Raji (cell line): ENCODE measurements at regions not wholly inside any gene's neighbourhood (a gene's known extent, or its start where the extent isn't known, plus 50 kb on each side); places are given as distances from the start of the nearest gene placed in this dataset.

Experiments
- POLR2A ChIP-seq: IDR thresholded peaks from 2 replicates; pipeline ENCODE4 v1.6.1; 2011; ENCODE audit warnings: low read depth, low read length, control low read depth; ENCODE audit not compliant: insufficient read depth

DNA sequence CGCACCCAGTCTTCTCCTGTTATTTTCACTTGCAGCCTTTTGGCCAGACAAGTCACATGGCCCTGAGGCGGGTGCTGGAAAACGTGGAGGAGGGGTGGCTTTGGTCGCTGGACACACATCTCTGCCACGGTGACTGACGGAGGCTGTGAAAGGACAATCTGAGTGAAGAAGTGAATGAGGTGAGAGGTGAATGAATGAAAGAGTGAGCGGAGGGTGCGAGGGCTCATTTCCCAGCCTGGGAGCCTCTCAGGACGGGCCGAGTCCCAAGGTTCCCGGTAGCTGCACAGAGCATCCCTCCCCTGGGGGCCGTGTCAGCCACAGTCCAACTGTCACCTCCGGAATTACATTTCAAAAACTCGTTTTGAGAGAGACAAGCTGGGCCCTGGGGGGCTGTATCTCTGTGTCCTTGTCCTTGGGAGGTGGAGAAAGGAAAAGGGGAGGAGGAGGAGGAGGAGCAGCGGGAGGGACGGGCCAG, 89.6 kb downstream of the UBIAD1 start:
- no peak for TF ChIP-seq POLR2A

- TF ChIP-seq POLR2A: no peak
Measured at GRCh38 chr1:11364170-11364569, 91.2 kb downstream of the UBIAD1 start.

DNA sequence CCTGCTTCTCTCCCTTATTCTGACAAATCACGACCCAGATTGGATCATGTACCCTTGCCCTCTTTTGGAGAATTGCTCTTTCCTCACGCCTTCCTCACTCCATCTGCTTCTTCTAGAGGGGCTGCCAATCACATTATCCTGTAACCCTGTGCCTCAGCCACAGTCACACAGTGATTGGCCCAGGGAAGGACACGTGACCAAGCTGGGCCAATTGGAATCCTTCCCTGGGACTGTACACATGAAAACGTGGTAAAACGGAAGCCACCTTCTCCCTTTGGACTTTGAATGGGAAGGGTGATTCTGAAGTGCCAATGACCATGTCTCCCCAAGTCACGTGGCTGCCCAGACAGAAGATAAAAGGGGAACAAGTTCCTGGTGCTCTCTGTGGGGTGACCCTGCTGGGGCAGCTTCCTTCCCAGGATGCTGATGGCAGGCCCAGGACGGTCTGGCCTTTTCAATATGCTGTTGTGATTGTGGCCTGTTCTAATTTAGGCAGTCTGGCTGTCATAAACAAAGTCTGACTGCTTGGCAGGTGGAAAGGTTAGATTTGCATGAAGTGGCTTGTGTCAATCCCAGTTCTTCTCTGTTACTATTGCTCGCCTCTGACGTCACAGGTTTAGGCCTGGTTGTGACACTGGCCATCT, 92.9 kb downstream of the UBIAD1 start:
- TF ChIP-seq POLR2A: peak; percentile 42; the same call in 1 of the 2 replicates

GRCh38 chr1:11373029-11373894, 100.3 kb downstream of the UBIAD1 start:
- no peak for TF ChIP-seq POLR2A

DNA sequence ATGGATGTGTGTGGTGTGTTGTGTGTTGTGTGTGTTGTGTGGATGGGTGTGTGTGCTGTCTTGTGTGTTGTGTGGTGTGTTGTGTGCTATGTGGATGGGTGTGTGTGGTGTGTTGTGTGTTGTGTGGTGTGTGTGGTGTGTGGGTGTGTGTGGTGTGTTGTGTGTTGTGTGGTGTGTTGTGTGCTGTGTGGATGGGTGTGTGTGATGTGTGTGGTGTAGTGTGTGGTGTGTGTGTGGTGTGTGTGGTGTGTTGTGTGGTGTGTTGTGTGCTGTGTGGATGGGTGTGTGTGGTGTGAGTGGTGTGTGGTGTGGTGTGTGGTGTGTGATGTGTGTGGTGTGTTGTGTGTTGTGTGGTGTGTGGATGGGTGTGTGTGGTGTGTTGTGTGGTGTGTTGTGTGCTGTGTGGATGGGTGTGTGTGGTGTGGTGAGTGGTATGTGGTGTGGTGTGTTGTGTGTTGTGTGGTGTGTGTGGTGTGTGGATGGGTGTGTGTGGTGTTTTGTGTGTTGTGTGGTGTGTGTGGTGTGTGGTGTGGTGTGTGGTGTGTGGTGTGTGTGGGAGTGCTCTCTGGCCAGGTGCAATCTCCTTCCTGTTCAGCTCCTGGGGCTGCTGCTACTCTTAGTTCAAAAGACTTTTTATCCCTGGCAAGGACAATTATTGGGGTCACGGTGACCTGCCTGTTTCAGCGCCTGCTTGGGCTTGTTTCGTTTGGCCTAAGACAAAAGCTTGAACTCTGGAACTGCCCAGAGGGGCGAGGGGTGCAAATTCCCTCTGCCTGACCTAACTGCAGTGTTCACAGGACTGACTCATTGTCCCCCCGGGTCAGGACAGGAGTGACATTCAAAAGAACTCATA, 101.1 kb downstream of the UBIAD1 start:
- no peak for TF ChIP-seq POLR2A

GRCh38 chr1:11374748-11375110, 101.7 kb downstream of the UBIAD1 start:
- TF ChIP-seq POLR2A: no peak

- TF ChIP-seq POLR2A: no peak
Measured at GRCh38 chr1:11377001-11377583, 101.9 kb upstream of the DISP3 start.

GRCh38 chr1:11377954-11378353, 101.0 kb upstream of the DISP3 start:
- TF ChIP-seq POLR2A: no peak

- TF ChIP-seq POLR2A: no peak
Measured at GRCh38 chr1:11379851-11380250, 99.1 kb upstream of the DISP3 start.

DNA sequence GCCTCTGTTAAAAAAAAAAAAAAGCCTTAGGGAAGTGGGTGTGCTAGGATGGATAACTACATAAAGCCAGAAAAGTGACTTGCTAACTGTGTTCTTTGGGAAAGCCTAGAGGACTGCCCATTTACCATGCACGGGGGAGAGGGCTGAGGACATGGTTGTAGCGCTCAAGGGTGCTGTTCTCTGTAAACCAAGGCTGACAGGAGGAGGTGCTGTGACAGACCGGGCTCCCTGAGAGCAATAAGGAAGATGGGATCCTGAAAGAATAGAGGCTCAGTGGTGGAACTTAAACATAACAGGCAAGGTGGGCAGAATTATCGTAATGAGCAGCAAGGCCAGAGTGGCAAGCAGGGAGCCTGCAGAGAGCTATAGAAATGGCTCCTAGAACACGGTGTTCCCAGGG, 98.5 kb upstream of the DISP3 start:
- no peak for TF ChIP-seq POLR2A

- no peak for TF ChIP-seq POLR2A
Measured at GRCh38 chr1:11383553-11384169, 95.3 kb upstream of the DISP3 start.

- no peak for TF ChIP-seq POLR2A
Measured at GRCh38 chr1:11384170-11384554, 94.8 kb upstream of the DISP3 start.

GRCh38 chr1:11387829-11388228, 91.1 kb upstream of the DISP3 start:
- TF ChIP-seq POLR2A: no peak

GRCh38 chr1:11388617-11389016, 90.3 kb upstream of the DISP3 start:
- TF ChIP-seq POLR2A: no peak

- TF ChIP-seq POLR2A: no peak
Measured at GRCh38 chr1:11391327-11391726, 87.6 kb upstream of the DISP3 start.
